ENCODE measurements at regions not wholly inside any gene's neighbourhood (a gene's known extent, or its start where the extent isn't known, plus 50 kb on each side); places are given as distances from the start of the nearest gene placed in this dataset.
"Not testable (repeated sequence)": the region's sequence is repeated elsewhere in the genome, so short reads cannot be mapped to it uniquely, and the experiment has no call there.

- no peak for DNase-seq (ENCODE audit: low read depth)
Observed at GRCh38 chr12:131542351-131542750, 168.5 kb upstream of the SFSWAP start.

GRCh38 chr12:131543040-131543439 lies 167.8 kb upstream of the SFSWAP start:
- DNase-seq (ENCODE audit: low read depth), result no peak

GRCh38 chr12:131547555-131547954 lies 163.3 kb upstream of the SFSWAP start:
- DNase-seq (ENCODE audit: low read depth), result no peak

GRCh38 chr12:131550121-131550520 lies 160.8 kb upstream of the SFSWAP start:
- no peak for DNase-seq (ENCODE audit: low read depth)

- DNase-seq (ENCODE audit: low read depth), result no peak
Observed at GRCh38 chr12:131551675-131552491, 159.0 kb upstream of the SFSWAP start.

GRCh38 chr12:131552492-131552863 lies 158.4 kb upstream of the SFSWAP start:
- no peak for DNase-seq (ENCODE audit: low read depth)

GRCh38 chr12:131553096-131553777 lies 157.7 kb upstream of the SFSWAP start:
- no peak for DNase-seq (ENCODE audit: low read depth)

GRCh38 chr12:131555197-131555846 lies 155.6 kb upstream of the SFSWAP start:
- no peak for DNase-seq (ENCODE audit: low read depth)

- DNase-seq (ENCODE audit: low read depth), result no peak
Observed at GRCh38 chr12:131555866-131556265, 155.0 kb upstream of the SFSWAP start.

GRCh38 chr12:131557078-131557709 lies 153.7 kb upstream of the SFSWAP start:
- no peak for DNase-seq (ENCODE audit: low read depth)

- DNase-seq (ENCODE audit: low read depth), result no peak
Observed at GRCh38 chr12:131559517-131560516, 151.1 kb upstream of the SFSWAP start.

- no peak for DNase-seq (ENCODE audit: low read depth)
Observed at GRCh38 chr12:131561051-131561450, 149.8 kb upstream of the SFSWAP start.

GRCh38 chr12:131561891-131562684 lies 148.8 kb upstream of the SFSWAP start:
- DNase-seq (ENCODE audit: low read depth), result no peak

GRCh38 chr12:131564138-131564727 lies 146.7 kb upstream of the SFSWAP start:
- not testable (repeated sequence) for DNase-seq (ENCODE audit: low read depth)

GRCh38 chr12:131564845-131565244 lies 146.0 kb upstream of the SFSWAP start:
- no peak for DNase-seq (ENCODE audit: low read depth)

GRCh38 chr12:131565267-131566015 lies 145.4 kb upstream of the SFSWAP start:
- no peak for DNase-seq (ENCODE audit: low read depth)

GRCh38 chr12:131568336-131568735 lies 142.6 kb upstream of the SFSWAP start:
- no peak for DNase-seq (ENCODE audit: low read depth)

- no peak for DNase-seq (ENCODE audit: low read depth)
Observed at GRCh38 chr12:131570596-131570995, 140.3 kb upstream of the SFSWAP start.

- no peak for DNase-seq (ENCODE audit: low read depth)
Observed at GRCh38 chr12:131571827-131572226, 139.1 kb upstream of the SFSWAP start.
